H1 (cell line): ENCODE measurements at regions not wholly inside any gene's neighbourhood (a gene's known extent, or its start where the extent isn't known, plus 50 kb on each side); places are given as distances from the start of the nearest gene placed in this dataset.

Source experiments
- CTCF ChIA-PET: fragments of 300-600 bp; sonication (Branson Sonifier 250); formaldehyde crosslinking; loops from one replicate; lab custom pipeline; 2021; ENCODE audit not compliant: partially characterized antibody; lab: Charles Lee
- POLR2A ChIA-PET: fragments of 300-600 bp; sonication (Branson Sonifier 250); formaldehyde crosslinking; loops from one replicate; lab custom pipeline; 2021; ENCODE audit warnings: inconsistent platforms; ENCODE audit not compliant: partially characterized antibody; lab: Charles Lee
- DNase-seq, 2 experiments: peaks; one replicate each; pipeline versions ENCODE4 v3.0.0 to v3.0.0-alpha.2; 2010 to 2022; ENCODE audit warnings: low spot score in 2 of 2, low read depth in 1 of 2, mixed read lengths in 1 of 2
- FAIRE-seq: peaks from 2 replicates; lab custom pipeline; 2011; peaks lifted over from hg19 to GRCh38; lab: Jason Lieb, UNC
- H2AFZ ChIP-seq: 2 replicates; pipeline ENCODE4 v1.8.1; 2012; ENCODE audit warnings: low read length, inconsistent platforms
- H2AK5ac ChIP-seq: 2 replicates; pipeline ENCODE4 v1.6.1; 2013; ENCODE audit warnings: low read depth, low read length
- H2BK120ac ChIP-seq: replicated peaks from 2 replicates; pipeline ENCODE3; 2013; ENCODE audit warnings: low read depth, low read length, inconsistent platforms
- H2BK12ac ChIP-seq: 2 replicates; pipeline ENCODE4 v1.6.1; 2013; ENCODE audit warnings: low read depth, low read length
- H2BK15ac ChIP-seq: 2 replicates; pipeline ENCODE4 v1.6.1; 2013; ENCODE audit warnings: low read length
- H2BK20ac ChIP-seq: 2 replicates; pipeline ENCODE4 v1.6.1; 2013; ENCODE audit warnings: low read length
- H2BK5ac ChIP-seq: 2 replicates; pipeline ENCODE4 v1.6.1; 2013; ENCODE audit warnings: low read depth, low read length
- H3K14ac ChIP-seq: 2 replicates; pipeline ENCODE4 v1.6.1; 2013; ENCODE audit warnings: inconsistent platforms; ENCODE audit not compliant: insufficient read length
- H3K18ac ChIP-seq: 2 replicates; pipeline ENCODE4 v1.6.1; 2013; ENCODE audit warnings: low read length; ENCODE audit errors: extremely low read depth
- H3K23ac ChIP-seq: 2 replicates; pipeline ENCODE4 v1.6.1; 2013; ENCODE audit warnings: inconsistent platforms; ENCODE audit not compliant: insufficient read length
- H3K23me2 ChIP-seq: 2 replicates; pipeline ENCODE4 v1.6.1; 2013; ENCODE audit warnings: low read depth, low read length
- H3K27ac ChIP-seq: 2 replicates; pipeline ENCODE4 v1.6.1; 2011; ENCODE audit warnings: low read depth, low read length, inconsistent platforms
- H3K27me3 ChIP-seq, 4 experiments: replicated peaks in 1 of 4; 1 replicate in 1 of 4; 2 replicates in 3 of 4; pipeline versions ENCODE4 v1.6.1 to v1.8.1; 2011 to 2013; ENCODE audit warnings: low read length in 3 of 4, mild to moderate bottlenecking in 3 of 4, inconsistent platforms in 2 of 4, mixed read lengths in 2 of 4, moderate library complexity in 1 of 4; ENCODE audit not compliant: control insufficient read depth in 3 of 4, insufficient read depth in 3 of 4; ENCODE audit errors: extremely low read depth in 1 of 4
- H3K36me3 ChIP-seq, 4 experiments: 2 replicates each; pipeline versions ENCODE4 v1.6.1 to v1.8.1; 2011 to 2013; ENCODE audit warnings: mild to moderate bottlenecking in 4 of 4, low read length in 3 of 4, moderate library complexity in 2 of 4, control low read depth in 1 of 4, inconsistent platforms in 1 of 4; ENCODE audit not compliant: insufficient read depth in 4 of 4, control insufficient read depth in 2 of 4
- H3K4ac ChIP-seq: replicated peaks from 2 replicates; pipeline ENCODE3; 2013; ENCODE audit warnings: low read length, low read depth, mixed read lengths, inconsistent platforms; ENCODE audit not compliant: insufficient read length
- H3K4me1 ChIP-seq, 4 experiments: replicated peaks in 1 of 4; 1 replicate in 1 of 4; 2 replicates in 3 of 4; pipeline versions ENCODE4 v1.6.1 to v1.8.1; 2011 to 2013; ENCODE audit warnings: low read length in 3 of 4, inconsistent platforms in 2 of 4, mixed read lengths in 1 of 4; ENCODE audit not compliant: insufficient read depth in 4 of 4, control insufficient read depth in 3 of 4
- H3K4me2 ChIP-seq, 2 experiments: 2 replicates each; pipeline versions ENCODE4 v1.6.1 to v1.8.1; 2011 to 2013; ENCODE audit warnings: low read depth in 2 of 2, low read length in 2 of 2, control low read depth in 1 of 2, inconsistent platforms in 1 of 2, mild to moderate bottlenecking in 1 of 2; ENCODE audit not compliant: insufficient read depth in 1 of 2
- H3K4me3 ChIP-seq, 4 experiments: fragments of 200-600, 300-600 bp in 1 of 4; sonication (generic), shearing (Covaris generic), sonication (Bioruptor Twin) in 1 of 4; 2 replicates each; pipeline versions ENCODE4 v1.5.1 to v1.8.1; 2011 to 2016; ENCODE audit warnings: low read length in 4 of 4, low read depth in 3 of 4, control low read depth in 2 of 4, inconsistent platforms in 2 of 4, mild to moderate bottlenecking in 2 of 4, mixed read lengths in 1 of 4, moderate library complexity in 1 of 4; ENCODE audit not compliant: insufficient read depth in 2 of 4; ENCODE audit errors: extremely low read depth in 1 of 4
- H3K56ac ChIP-seq: replicated peaks from 2 replicates; pipeline ENCODE3; 2013; ENCODE audit warnings: low read depth, mild to moderate bottlenecking, mixed read lengths, low read length, inconsistent platforms; ENCODE audit not compliant: insufficient read length
- H3K79me1 ChIP-seq: 2 replicates; pipeline ENCODE4 v1.6.1; 2013; ENCODE audit warnings: low read depth, low read length, control low read depth
- H3K79me2 ChIP-seq, 2 experiments: 2 replicates each; pipeline versions ENCODE4 v1.6.1 to v1.8.1; 2012 to 2013; ENCODE audit warnings: low read length in 2 of 2, mild to moderate bottlenecking in 2 of 2, inconsistent platforms in 1 of 2; ENCODE audit not compliant: insufficient read depth in 2 of 2, control insufficient read depth in 1 of 2
- H3K9ac ChIP-seq, 4 experiments: replicated peaks in 1 of 4; 1 replicate in 1 of 4; 2 replicates in 3 of 4; pipeline versions ENCODE4 v1.6.1 to v1.8.1; 2011 to 2013; ENCODE audit warnings: low read depth in 3 of 4, low read length in 3 of 4, control low read depth in 2 of 4, mild to moderate bottlenecking in 2 of 4, moderate library complexity in 2 of 4, inconsistent platforms in 1 of 4; ENCODE audit errors: extremely low read depth in 1 of 4
- H3K9me3 ChIP-seq, 2 experiments: 2 replicates each; pipeline versions ENCODE4 v1.6.1 to v1.8.1; 2012 to 2013; ENCODE audit warnings: mild to moderate bottlenecking in 2 of 2, moderate library complexity in 2 of 2, control low read depth in 1 of 2, inconsistent platforms in 1 of 2, low read depth in 1 of 2, low read length in 1 of 2, mixed read lengths in 1 of 2; ENCODE audit not compliant: insufficient read depth in 2 of 2
- H4K20me1 ChIP-seq, 2 experiments: replicated peaks in 1 of 2; 2 replicates each; pipeline versions ENCODE3 to v1.8.1; 2011 to 2013; ENCODE audit warnings: inconsistent platforms in 2 of 2, low read length in 2 of 2, mild to moderate bottlenecking in 1 of 2; ENCODE audit not compliant: insufficient read depth in 2 of 2, control insufficient read depth in 1 of 2
- H4K5ac ChIP-seq: 2 replicates; pipeline ENCODE4 v1.6.1; 2013; ENCODE audit warnings: low read length, low read depth, mixed read lengths, inconsistent platforms; ENCODE audit not compliant: insufficient read length
- H4K8ac ChIP-seq: 2 replicates; pipeline ENCODE4 v1.8.0; 2013; ENCODE audit warnings: mild to moderate bottlenecking, moderate library complexity, low read length, inconsistent platforms; ENCODE audit not compliant: insufficient read depth; ENCODE audit errors: extremely low read depth
- H4K91ac ChIP-seq: replicated peaks from 2 replicates; pipeline ENCODE3; 2013; ENCODE audit warnings: low read length, mixed read lengths, inconsistent platforms; ENCODE audit not compliant: insufficient read length
- ASH2L ChIP-seq: fragments of 200-600, 300-600 bp; sonication (generic); IDR thresholded peaks from one replicate; pipeline ENCODE4 v1.7.1; 2017; ENCODE audit warnings: low read length
- BACH1 ChIP-seq: IDR thresholded peaks from 2 replicates; pipeline ENCODE4 v1.6.1; 2012; ENCODE audit warnings: low read length, improper control_type of control experiment
- BCL11A ChIP-seq, 2 experiments: IDR thresholded peaks; one replicate each; pipeline ENCODE4 v1.6.1; 2011; ENCODE audit warnings: low read depth in 2 of 2, low read length in 2 of 2, mild to moderate bottlenecking in 2 of 2
- BRCA1 ChIP-seq: IDR thresholded peaks from 2 replicates; pipeline ENCODE4 v1.6.1; 2012; ENCODE audit warnings: low read depth, low read length, improper control_type of control experiment
- CTBP2 ChIP-seq: IDR thresholded peaks from 2 replicates; pipeline ENCODE4 v1.7.0; 2011; ENCODE audit warnings: borderline replicate concordance, mild to moderate bottlenecking, moderate library complexity, mixed read lengths, low read length; ENCODE audit not compliant: insufficient read depth, insufficient read length
- EZH2 ChIP-seq: fragments of 200-600 bp; sonication (generic); IDR thresholded peaks from 2 replicates; pipeline ENCODE4 v1.7.1; 2012; ENCODE audit warnings: low read depth, mild to moderate bottlenecking, moderate library complexity, low read length, inconsistent platforms; ENCODE audit not compliant: severe bottlenecking
- GABPA ChIP-seq: IDR thresholded peaks from 2 replicates; pipeline ENCODE4 v1.6.1; 2011; ENCODE audit warnings: mild to moderate bottlenecking, low read length, moderate library complexity, borderline replicate concordance; ENCODE audit not compliant: insufficient read depth
- GTF2F1 ChIP-seq: IDR thresholded peaks from 2 replicates; pipeline ENCODE4 v1.6.1; 2012; ENCODE audit warnings: low read depth, low read length, improper control_type of control experiment, borderline replicate concordance
- HDAC6 ChIP-seq: IDR thresholded peaks from one replicate; pipeline ENCODE4 v1.7.1; 2012; ENCODE audit warnings: low read depth, mild to moderate bottlenecking, inconsistent platforms, low read length, moderate library complexity
- KDM1A ChIP-seq: fragments of 200-600, 300-600 bp; sonication (generic); IDR thresholded peaks from 2 replicates; pipeline ENCODE4 v1.7.1; 2016; ENCODE audit warnings: mild to moderate bottlenecking, low read length, borderline replicate concordance
- MAFK ChIP-seq: IDR thresholded peaks from 2 replicates; pipeline ENCODE4 v1.6.1; 2012; ENCODE audit warnings: low read depth, mild to moderate bottlenecking, improper control_type of control experiment, low read length
- POLR2AphosphoS5 ChIP-seq: IDR thresholded peaks from 2 replicates; pipeline ENCODE4 v1.6.1; 2011; ENCODE audit warnings: low read depth, low read length
- RNF2 ChIP-seq: fragments of 200-900, 300-1000 bp; sonication (generic); IDR thresholded peaks from 2 replicates; pipeline ENCODE4 v1.7.1; 2016; ENCODE audit warnings: borderline replicate concordance, low read depth, mild to moderate bottlenecking, antibody characterized with exemption, low read length; ENCODE audit not compliant: poor library complexity, severe bottlenecking; ENCODE audit errors: missing control alignments
- SP1 ChIP-seq: IDR thresholded peaks from 2 replicates; pipeline ENCODE4 v1.6.1; 2011; ENCODE audit warnings: low read depth, low read length
- SP2 ChIP-seq: IDR thresholded peaks from 2 replicates; pipeline ENCODE4 v1.6.1; 2012; ENCODE audit warnings: mild to moderate bottlenecking, low read length, inconsistent platforms
- SRF ChIP-seq: IDR thresholded peaks from 2 replicates; pipeline ENCODE4 v1.6.1; 2011; ENCODE audit warnings: mild to moderate bottlenecking, low read depth, low read length, moderate library complexity
- WGBS, 2 experiments: shearing (Covaris generic) in 1 of 2; methylation state at CpG; one replicate each; pipeline versions ENCODE4 v1.1.6 to v1.1.7; 2013 to 2015; ENCODE audit warnings: low lambda C conversion rate in 2 of 2, mixed read lengths in 2 of 2, inconsistent platforms in 1 of 2, low coverage in 1 of 2, missing lambda C conversion rate in 1 of 2; ENCODE audit not compliant: insufficient replicate concordance in 2 of 2, insufficient coverage in 1 of 2, insufficient read length in 1 of 2; ENCODE audit errors: extremely low coverage in 1 of 2, missing lambda C conversion rate in 1 of 2; 5-methylcytosine and 5-hydroxymethylcytosine counted together

GRCh38 chr1:238491265-238491664 lies 600.5 kb upstream of the ZP4 start:
- H3K23ac ChIP-seq: no peak overlapping the region
- H2AK5ac ChIP-seq: no peak overlapping the region
- no peak overlapping the region for H3K9ac ChIP-seq
- no peak overlapping the region for H3K4ac ChIP-seq
- 95% methylated on average over 11 of the region's 12 CpGs; no CpG with 5 or more reads in 1 of the 2 experiments for WGBS, 2 experiments
- H2BK5ac ChIP-seq: no peak overlapping the region
- no peak overlapping the region for H4K5ac ChIP-seq
- H3K4me1 ChIP-seq: no peaks in the 10 kb centered on the region
- H3K56ac ChIP-seq: no peak overlapping the region
- no peak overlapping the region for H3K14ac ChIP-seq
- H3K4me2 ChIP-seq: no peak overlapping the region
- no peak overlapping the region for H4K91ac ChIP-seq
- no peak overlapping the region for H2BK120ac ChIP-seq
- no peak overlapping the region for H4K8ac ChIP-seq
- DNase-seq (no peak), FAIRE-seq (no peak)
- ChIA-PET CTCF (interaction anchor here (1.0 to 1.1 kb wide), 3 partner anchors 10 to 258 kb away, joined by 3 to 5 read pairs (median 3); no protein-coding TSS in a partner anchor), POLR2A (no interaction called here)
- no peak overlapping the region for H3K4me3 ChIP-seq
- H3K27ac ChIP-seq: no peak overlapping the region
- H2AFZ ChIP-seq: no peak overlapping the region; the same call in 1 of the 2 replicates
- no peak overlapping the region for H2BK12ac ChIP-seq
- no peaks in the 10 kb centered on the region for H3K36me3 ChIP-seq
- H2BK15ac ChIP-seq: no peak overlapping the region
- no peak overlapping the region for H2BK20ac ChIP-seq
- H4K20me1 ChIP-seq: no peaks in the 10 kb centered on the region
- H3K79me1 ChIP-seq: no peaks in the 10 kb centered on the region
- H3K9me3 ChIP-seq: no peaks in the 10 kb centered on the region
- no peaks in the 10 kb centered on the region for H3K79me2 ChIP-seq
- H3K27me3 ChIP-seq: no peaks in the 10 kb centered on the region
- H3K18ac ChIP-seq: no peak overlapping the region
- no peaks in the 10 kb centered on the region for H3K23me2 ChIP-seq
- TF ChIP-seq SP2 (no peak), RNF2 (no peak), BACH1 (no peak), POLR2AphosphoS5 (no peak), SRF (no peak), GABPA (no peak), ASH2L (no peak), SP1 (no peak), EZH2 (no peak), MAFK (no peak), GTF2F1 (no peak), KDM1A (no peak), BRCA1 (no peak), BCL11A (IDR thresholded peaks at IDR 0.05; ENCODE audit: low read depth in 2 of 2, low read length in 2 of 2) (no peak), HDAC6 (no peak), CTBP2 (no peak)
